Adrenal gland (tissue), 9 donors: ENCODE measurements at regions not wholly inside any gene's neighbourhood (a gene's known extent, or its start where the extent isn't known, plus 50 kb on each side); places are given as distances from the start of the nearest gene placed in this dataset.

ENCODE experiments used
- DNase-seq, 7 donors: peaks; one replicate each; pipeline ENCODE4 v3.0.0-alpha.2; 2019 to 2020
- H3K27ac ChIP-seq, 5 donors: fragments of 200-600 bp; sonication (generic) in 4 of 5; 1 replicate in 3 of 5; 2 replicates in 2 of 5; pipeline versions ENCODE4 v1.5.1 to v1.8.0; 2016 to 2020; ENCODE audit warnings: mild to moderate bottlenecking in 1 of 5
- H3K27me3 ChIP-seq: fragments of 200-600 bp; 2 replicates; pipeline ENCODE4 v1.8.0; 2021
- H3K36me3 ChIP-seq, 2 donors: fragments of 200-600 bp; replicated peaks in 1 of 2; 1 replicate in 1 of 2; 2 replicates in 1 of 2; pipeline versions ENCODE4 v1.5.1 to v1.8.0; 2018 to 2022
- H3K4me1 ChIP-seq, 2 donors: fragments of 200-600 bp; replicated peaks in 1 of 2; 1 replicate in 1 of 2; 2 replicates in 1 of 2; pipeline versions ENCODE4 v1.5.1 to v1.8.0; 2018 to 2021
- H3K4me3 ChIP-seq, 4 donors: fragments of 200-600 bp; sonication (generic) in 3 of 4; one replicate each; pipeline ENCODE4 v1.5.1; 2016 to 2018
- H3K9me3 ChIP-seq, 3 donors: fragments of 200-600 bp; sonication (generic) in 1 of 3; replicated peaks in 1 of 3; 1 replicate in 2 of 3; 2 replicates in 1 of 3; pipeline versions ENCODE4 v1.5.1 to v1.8.0; 2016 to 2021
- CTCF ChIP-seq, 6 experiments: fragments of 450-650 bp in 4 of 6; fragments of 200-600 bp in 2 of 6; sonication (generic) in 1 of 6; IDR thresholded peaks; 1 replicate in 5 of 6; 2 replicates in 1 of 6; pipeline versions ENCODE4 v1.5.1 to v1.8.0; 2016 to 2021; ENCODE audit warnings: antibody characterized with exemption in 6 of 6, mild to moderate bottlenecking in 2 of 6, moderate library complexity in 1 of 6
- POLR2A ChIP-seq, 2 donors: fragments of 450-650 bp; IDR thresholded peaks; one replicate each; pipeline ENCODE4 v1.6.1; 2017; ENCODE audit warnings: antibody characterized with exemption in 2 of 2, mild to moderate bottlenecking in 2 of 2, moderate library complexity in 1 of 2
- WGBS, 4 donors: extraction: QIAGEN DNeasy Blood & Tissue Kit in 2 of 4; methylation state at CpG; one replicate each; pipeline versions ENCODE4 v1.1.5 to v1.1.7; 2013 to 2017; 5-methylcytosine and 5-hydroxymethylcytosine counted together
- intact Hi-C, 2 donors: fragments of 100-400 bp; cut with DNase I; formaldehyde crosslinking; loops; one replicate each; pipeline versions ENCODE4 v1.14.1 to v1.15.0; 2022 to 2023
- donor health status: healthy with polysubstance abuse.
- donor health status: Bipolar disorder and iron deficiency.
- donor health status: DM: yes; HTN: yes; CAD: no.
- donor health status: DM: no; HTN: no; CAD: no.
- donor health status: DM: no; HTN: no; CAD: no.

GRCh38 chr12:38998887-38999482 is 93.6 kb upstream of the CPNE8 start:
- intact Hi-C loops, result no loop called here
- TF ChIP-seq CTCF (IDR thresholded peaks at IDR 0.05) (no peak), POLR2A (IDR thresholded peaks at IDR 0.05) (no peak)

GRCh38 chr12:38995249-38995648 is 89.9 kb upstream of the CPNE8 start:
- intact Hi-C loops, result no loop called here
- H3K27me3 ChIP-seq, result no peaks in the 10 kb centered on the region
- H3K4me1 ChIP-seq, result no peaks in the 10 kb centered on the region
- no peak for DNase-seq
- 32 to 56% (median 39%) methylated on average over 3 of the region's 3 CpGs for WGBS, 4 donors
- H3K4me3 ChIP-seq, result no peak overlapping the region
- no peaks in the 10 kb centered on the region for H3K9me3 ChIP-seq
- no peak overlapping the region for H3K27ac ChIP-seq
- H3K36me3 ChIP-seq, result no peaks in the 10 kb centered on the region
- TF ChIP-seq CTCF (IDR thresholded peaks at IDR 0.05), result no peak
- TF ChIP-seq POLR2A (IDR thresholded peaks at IDR 0.05), result no peak

More at GRCh38 chr12:38998887-38999482, 93.6 kb upstream of the CPNE8 start:
- 62 to 68% (median 67%) methylated on average over 2 of the region's 2 CpGs for WGBS, 4 donors
- Histone ChIP-seq H3K4me1 (no peaks in the 10 kb centered on the region), H3K4me3 (no peak overlapping the region), H3K9me3 (no peaks in the 10 kb centered on the region), H3K27me3 (no peaks in the 10 kb centered on the region), H3K36me3 (no peaks in the 10 kb centered on the region), H3K27ac (no peak overlapping the region)
- no peak for DNase-seq

- TF ChIP-seq CTCF (IDR thresholded peaks at IDR 0.05) (no peak), POLR2A (IDR thresholded peaks at IDR 0.05) (no peak)
- 67 to 88% (median 79%) methylated on average over 1 of the region's 1 CpG for WGBS, 4 donors
Measured at GRCh38 chr12:38985961-38986360, 80.6 kb upstream of the CPNE8 start.

GRCh38 chr12:38984388-38984787 is 79.0 kb upstream of the CPNE8 start:
- Histone ChIP-seq H3K27ac (no peak overlapping the region), H3K27me3 (no peaks in the 10 kb centered on the region), H3K4me1 (no peaks in the 10 kb centered on the region), H3K36me3 (no peaks in the 10 kb centered on the region), H3K4me3 (no peak overlapping the region), H3K9me3 (no peaks in the 10 kb centered on the region)
- no peak for TF ChIP-seq POLR2A (IDR thresholded peaks at IDR 0.05)
- TF ChIP-seq CTCF (IDR thresholded peaks at IDR 0.05), result no peak
- intact Hi-C loops, result no loop called here
- DNase-seq, result no peak
- 91 to 96% (median 95%) methylated on average over 1 of the region's 1 CpG for WGBS, 4 donors

More at GRCh38 chr12:38985961-38986360, 80.6 kb upstream of the CPNE8 start:
- DNase-seq, result no peak
- Histone ChIP-seq H3K4me1 (no peaks in the 10 kb centered on the region), H3K9me3 (no peaks in the 10 kb centered on the region), H3K27me3 (no peaks in the 10 kb centered on the region), H3K27ac (no peak overlapping the region), H3K4me3 (no peak overlapping the region), H3K36me3 (no peaks in the 10 kb centered on the region)
- intact Hi-C loops, result no loop called here
